Keratinocyte (primary cell): ENCODE measurements at regions not wholly inside any gene's neighbourhood (a gene's known extent, or its start where the extent isn't known, plus 50 kb on each side); places are given as distances from the start of the nearest gene placed in this dataset.

Experiments used
- DNase-seq: peaks from one replicate; pipeline ENCODE4 v3.0.0-alpha.2; 2011; ENCODE audit warnings: low read depth, missing footprints, low spot score
- FAIRE-seq: peaks from 2 replicates; lab custom pipeline; 2011; peaks lifted over from hg19 to GRCh38; lab: Jason Lieb, UNC
- H2AFZ ChIP-seq: 2 replicates; pipeline ENCODE4 v1.6.0; 2012; ENCODE audit warnings: low read length, control low read depth, inconsistent platforms; ENCODE audit not compliant: control insufficient read depth
- H3K27ac ChIP-seq: 2 replicates; pipeline ENCODE4 v1.5.1; 2011; ENCODE audit warnings: low read length; ENCODE audit not compliant: control insufficient read depth, insufficient read depth
- H3K27me3 ChIP-seq: 3 replicates; pipeline ENCODE4 v1.6.0; 2011; ENCODE audit warnings: low read length; ENCODE audit not compliant: control insufficient read depth, insufficient read depth; ENCODE audit errors: extremely low read depth
- H3K36me3 ChIP-seq, 2 experiments: 2 replicates in 1 of 2; 3 replicates in 1 of 2; pipeline ENCODE4 v1.5.1; 2011; ENCODE audit warnings: low read length in 2 of 2, mild to moderate bottlenecking in 1 of 2; ENCODE audit not compliant: control insufficient read depth in 2 of 2, insufficient read depth in 2 of 2; ENCODE audit errors: extremely low read depth in 1 of 2
- H3K4me1 ChIP-seq: 3 replicates; pipeline ENCODE4 v1.5.1; 2011; ENCODE audit warnings: low read length; ENCODE audit not compliant: control insufficient read depth, insufficient read depth; ENCODE audit errors: extremely low read depth
- H3K4me2 ChIP-seq: 3 replicates; pipeline ENCODE4 v1.6.0; 2011; ENCODE audit warnings: low read depth, low read length; ENCODE audit not compliant: control insufficient read depth, insufficient read depth; ENCODE audit errors: extremely low read depth
- H3K4me3 ChIP-seq, 3 experiments: fragments of 200-600 bp in 1 of 3; sonication (generic) in 1 of 3; 2 replicates in 2 of 3; 3 replicates in 1 of 3; pipeline ENCODE4 v1.5.1; 2011 to 2016; ENCODE audit warnings: low read length in 3 of 3, mild to moderate bottlenecking in 3 of 3, control low read depth in 2 of 3, inconsistent platforms in 1 of 3, low read depth in 1 of 3, mixed read lengths in 1 of 3, mixed run types in 1 of 3, moderate library complexity in 1 of 3; ENCODE audit not compliant: control insufficient read depth in 2 of 3, insufficient read depth in 2 of 3; ENCODE audit errors: extremely low read depth in 1 of 3
- H3K79me2 ChIP-seq: 2 replicates; pipeline ENCODE4 v1.6.0; 2012; ENCODE audit warnings: low read length; ENCODE audit not compliant: control insufficient read depth, insufficient read depth
- H3K9ac ChIP-seq: 3 replicates; pipeline ENCODE4 v1.6.0; 2011; ENCODE audit warnings: low read length; ENCODE audit not compliant: control insufficient read depth, insufficient read depth; ENCODE audit errors: extremely low read depth
- H3K9me1 ChIP-seq: 3 replicates; pipeline ENCODE4 v1.6.0; 2011; ENCODE audit warnings: low read length; ENCODE audit not compliant: control insufficient read depth, insufficient read depth; ENCODE audit errors: extremely low read depth
- H3K9me3 ChIP-seq: 2 replicates; pipeline ENCODE4 v1.5.1; 2012; ENCODE audit warnings: low read depth, low read length; ENCODE audit not compliant: control insufficient read depth
- H4K20me1 ChIP-seq: 3 replicates; pipeline ENCODE4 v1.6.0; 2011; ENCODE audit warnings: low read length; ENCODE audit not compliant: control insufficient read depth, insufficient read depth; ENCODE audit errors: extremely low read depth
- EZH2 ChIP-seq: IDR thresholded peaks from one replicate; pipeline ENCODE4 v1.6.1; 2012; ENCODE audit warnings: inconsistent platforms, mild to moderate bottlenecking, low read length, moderate library complexity
- dilution Hi-C: fragments of 300-500 bp; cut with MboI; formaldehyde crosslinking; loops from one replicate; pipeline ENCODE4 v1.7.0; 2020; ENCODE audit warnings: low sequenced_read_pairs; ENCODE audit not compliant: extremely low pct_ligation_motif_present
- TF ChIP-seq, protein P1 (sequence below), 3 experiments: IDR thresholded peaks in 1 of 3; conservative IDR thresholded peaks in 1 of 3; optimal IDR thresholded peaks in 1 of 3; 2 replicates in 2 of 3; 3 replicates in 1 of 3; pipeline versions ENCODE3 to v1.5.1; 2011; ENCODE audit warnings: low read length in 3 of 3, mild to moderate bottlenecking in 3 of 3, moderate library complexity in 2 of 3, control low read depth in 1 of 3, inconsistent platforms in 1 of 3; ENCODE audit not compliant: insufficient read depth in 2 of 3; ENCODE audit errors: extremely low read depth in 1 of 3

- dilution Hi-C loops = no loop called here
- Histone ChIP-seq H3K4me3 (no peak overlapping the region), H3K9me3 (no peaks in the 10 kb centered on the region), H3K9ac (no peak overlapping the region), H4K20me1 (no peaks in the 10 kb centered on the region), H2AFZ (no peak overlapping the region), H3K27ac (no peak overlapping the region), H3K79me2 (no peaks in the 10 kb centered on the region), H3K36me3 (no peaks in the 10 kb centered on the region), H3K9me1 (no peaks in the 10 kb centered on the region), H3K4me1 (no peaks in the 10 kb centered on the region), H3K27me3 (no peaks in the 10 kb centered on the region), H3K4me2 (no peak overlapping the region)
- TF ChIP-seq, protein P1, sequence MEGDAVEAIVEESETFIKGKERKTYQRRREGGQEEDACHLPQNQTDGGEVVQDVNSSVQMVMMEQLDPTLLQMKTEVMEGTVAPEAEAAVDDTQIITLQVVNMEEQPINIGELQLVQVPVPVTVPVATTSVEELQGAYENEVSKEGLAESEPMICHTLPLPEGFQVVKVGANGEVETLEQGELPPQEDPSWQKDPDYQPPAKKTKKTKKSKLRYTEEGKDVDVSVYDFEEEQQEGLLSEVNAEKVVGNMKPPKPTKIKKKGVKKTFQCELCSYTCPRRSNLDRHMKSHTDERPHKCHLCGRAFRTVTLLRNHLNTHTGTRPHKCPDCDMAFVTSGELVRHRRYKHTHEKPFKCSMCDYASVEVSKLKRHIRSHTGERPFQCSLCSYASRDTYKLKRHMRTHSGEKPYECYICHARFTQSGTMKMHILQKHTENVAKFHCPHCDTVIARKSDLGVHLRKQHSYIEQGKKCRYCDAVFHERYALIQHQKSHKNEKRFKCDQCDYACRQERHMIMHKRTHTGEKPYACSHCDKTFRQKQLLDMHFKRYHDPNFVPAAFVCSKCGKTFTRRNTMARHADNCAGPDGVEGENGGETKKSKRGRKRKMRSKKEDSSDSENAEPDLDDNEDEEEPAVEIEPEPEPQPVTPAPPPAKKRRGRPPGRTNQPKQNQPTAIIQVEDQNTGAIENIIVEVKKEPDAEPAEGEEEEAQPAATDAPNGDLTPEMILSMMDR (optimal IDR thresholded peaks at IDR 0.05 in 1 of 3, IDR thresholded peaks at IDR 0.05 in 1 of 3, conservative IDR thresholded peaks at IDR 0.05 in 1 of 3; ENCODE audit: extremely low read depth in 1 of 3, insufficient read depth in 2 of 3, low read length in 3 of 3) = no peak
- no peak for TF ChIP-seq EZH2
- DNase-seq (no peak), FAIRE-seq (no peak)
These were observed 50.0 kb upstream of the ACMSD start for GRCh38 chr2:134788417-134788816.
